GM12872 (cell line): ENCODE measurements at regions not wholly inside any gene's neighbourhood (a gene's known extent, or its start where the extent isn't known, plus 50 kb on each side); places are given as distances from the start of the nearest gene placed in this dataset.

Source experiments
- TF ChIP-seq, protein P1 (sequence below): IDR thresholded peaks from 3 replicates; pipeline ENCODE4 v1.5.1; 2011; ENCODE audit warnings: low read depth, mild to moderate bottlenecking, low read length, moderate library complexity; ENCODE audit not compliant: insufficient read depth

DNA sequence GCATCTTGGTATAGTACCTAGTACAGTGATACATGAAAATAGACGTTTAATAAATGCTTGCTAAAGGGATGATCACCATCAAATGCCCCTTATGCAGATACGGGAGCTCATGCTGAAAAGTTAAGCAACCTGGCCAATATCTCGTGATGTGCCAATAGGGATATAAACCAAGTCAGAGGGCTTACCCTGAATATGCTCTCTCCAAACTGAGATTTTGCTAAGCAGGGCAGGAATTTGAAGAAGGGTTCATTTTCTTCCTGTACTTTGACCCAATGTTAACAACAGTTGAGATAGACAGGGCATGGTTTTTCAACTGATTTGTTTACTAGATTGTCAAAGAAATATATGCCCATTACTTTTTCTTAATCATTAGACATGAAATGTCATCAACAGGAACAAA lies 219.3 kb upstream of the PREP start:
- TF ChIP-seq, protein P1, sequence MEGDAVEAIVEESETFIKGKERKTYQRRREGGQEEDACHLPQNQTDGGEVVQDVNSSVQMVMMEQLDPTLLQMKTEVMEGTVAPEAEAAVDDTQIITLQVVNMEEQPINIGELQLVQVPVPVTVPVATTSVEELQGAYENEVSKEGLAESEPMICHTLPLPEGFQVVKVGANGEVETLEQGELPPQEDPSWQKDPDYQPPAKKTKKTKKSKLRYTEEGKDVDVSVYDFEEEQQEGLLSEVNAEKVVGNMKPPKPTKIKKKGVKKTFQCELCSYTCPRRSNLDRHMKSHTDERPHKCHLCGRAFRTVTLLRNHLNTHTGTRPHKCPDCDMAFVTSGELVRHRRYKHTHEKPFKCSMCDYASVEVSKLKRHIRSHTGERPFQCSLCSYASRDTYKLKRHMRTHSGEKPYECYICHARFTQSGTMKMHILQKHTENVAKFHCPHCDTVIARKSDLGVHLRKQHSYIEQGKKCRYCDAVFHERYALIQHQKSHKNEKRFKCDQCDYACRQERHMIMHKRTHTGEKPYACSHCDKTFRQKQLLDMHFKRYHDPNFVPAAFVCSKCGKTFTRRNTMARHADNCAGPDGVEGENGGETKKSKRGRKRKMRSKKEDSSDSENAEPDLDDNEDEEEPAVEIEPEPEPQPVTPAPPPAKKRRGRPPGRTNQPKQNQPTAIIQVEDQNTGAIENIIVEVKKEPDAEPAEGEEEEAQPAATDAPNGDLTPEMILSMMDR = no peak

DNA sequence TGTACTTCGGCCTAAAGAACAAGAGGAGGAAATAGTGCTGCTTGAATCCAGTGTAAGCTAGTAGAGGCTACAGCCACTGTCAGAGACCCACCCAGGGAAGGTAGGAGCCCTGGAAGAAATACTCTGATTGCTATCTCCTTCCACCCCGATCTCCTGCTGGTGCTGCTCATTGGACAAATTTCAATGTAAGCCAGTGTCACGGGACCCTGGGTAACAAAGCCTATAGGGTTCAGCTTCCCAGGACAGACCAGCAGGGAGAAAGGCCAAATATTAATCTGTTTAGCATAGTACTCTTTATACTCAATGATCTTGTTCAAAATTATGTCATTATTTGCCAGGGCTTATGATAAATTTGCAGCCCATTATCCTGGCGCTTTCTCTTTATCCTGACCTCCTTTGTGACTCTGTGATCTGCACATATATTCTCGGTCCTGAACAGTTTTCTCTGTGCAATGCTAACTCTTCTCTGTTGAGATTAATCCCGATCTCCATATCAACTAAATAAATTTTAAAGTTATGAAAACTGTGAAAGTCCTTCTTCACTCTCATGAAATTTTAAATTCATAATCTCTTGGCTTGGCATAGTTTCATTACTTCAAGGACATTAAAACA lies 218.8 kb upstream of the PREP start:
- TF ChIP-seq, protein P1 = no peak

DNA sequence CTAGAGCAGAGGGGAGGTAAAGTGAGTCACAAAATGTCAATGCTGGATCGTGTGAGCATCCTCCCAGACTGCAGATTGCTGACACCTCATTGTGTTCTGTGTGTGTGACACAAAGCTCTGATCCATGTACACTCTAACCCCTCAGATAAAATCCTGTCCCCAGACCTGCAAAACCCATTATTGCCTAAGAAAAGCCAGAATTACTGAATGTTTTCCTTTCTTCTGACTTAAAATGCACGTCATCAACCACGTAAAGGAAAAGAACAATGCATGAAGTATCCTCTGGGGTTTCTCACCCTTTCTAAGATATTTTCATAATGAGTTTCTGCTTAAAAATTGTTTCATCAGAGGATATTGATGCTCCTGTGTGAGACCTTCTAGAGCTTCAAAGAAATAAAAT lies 218.0 kb upstream of the PREP start:
- TF ChIP-seq, protein P1 = no peak

DNA sequence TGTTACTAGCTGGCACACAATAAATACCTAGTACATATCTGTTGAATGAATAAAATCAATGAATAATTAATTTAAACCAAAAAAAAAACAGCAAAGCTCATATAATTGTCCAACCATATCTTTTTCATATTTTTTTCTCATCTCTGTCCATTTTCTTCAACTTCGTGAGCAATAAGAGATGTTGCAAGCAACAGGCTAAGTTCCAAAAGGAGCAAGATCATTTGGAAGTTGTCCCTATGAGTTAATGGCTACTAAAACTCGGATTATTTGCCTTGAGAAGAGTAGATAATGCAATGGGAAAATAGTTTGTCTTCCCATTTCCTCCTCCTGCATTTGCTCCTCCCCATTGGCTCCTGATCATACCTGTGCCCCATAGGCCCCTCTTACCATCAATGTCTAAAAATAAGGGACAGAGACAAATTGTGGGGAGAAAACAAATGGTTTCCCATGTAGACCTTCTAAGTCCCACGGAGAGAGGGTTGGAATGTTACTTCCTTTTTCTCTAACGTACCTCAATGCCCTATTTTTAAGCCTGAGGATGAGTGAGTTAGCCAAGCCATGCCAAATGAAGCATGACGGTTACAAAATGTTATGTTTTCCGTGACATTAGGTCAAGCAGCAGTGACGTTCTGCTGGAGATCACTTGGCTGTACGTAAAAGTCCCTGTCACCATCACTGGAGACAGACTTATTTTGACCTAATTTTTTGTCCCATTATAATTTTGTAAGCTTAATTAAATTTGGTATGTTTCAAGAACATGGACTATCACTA lies 217.3 kb upstream of the PREP start:
- TF ChIP-seq, protein P1 = no peak

DNA sequence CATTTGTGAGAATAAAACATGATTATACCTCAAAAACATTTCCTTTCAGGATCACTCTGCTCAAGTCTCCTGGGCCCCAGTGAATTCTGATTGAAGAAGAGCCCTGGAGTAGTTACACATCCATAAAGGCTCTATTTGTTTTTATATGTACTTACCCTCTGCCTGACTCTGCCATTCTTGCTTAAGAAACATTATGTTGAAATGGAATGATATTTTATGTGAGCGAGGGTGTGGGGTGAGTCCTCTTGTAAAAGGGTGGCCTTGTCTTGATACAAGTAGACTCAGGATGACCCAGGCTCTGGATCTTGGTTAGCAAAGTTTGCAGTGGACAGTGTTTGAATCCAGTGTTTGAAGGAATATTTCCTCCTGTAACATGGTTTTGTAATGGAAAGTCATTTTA lies 215.4 kb upstream of the PREP start:
- TF ChIP-seq, protein P1 = no peak

DNA sequence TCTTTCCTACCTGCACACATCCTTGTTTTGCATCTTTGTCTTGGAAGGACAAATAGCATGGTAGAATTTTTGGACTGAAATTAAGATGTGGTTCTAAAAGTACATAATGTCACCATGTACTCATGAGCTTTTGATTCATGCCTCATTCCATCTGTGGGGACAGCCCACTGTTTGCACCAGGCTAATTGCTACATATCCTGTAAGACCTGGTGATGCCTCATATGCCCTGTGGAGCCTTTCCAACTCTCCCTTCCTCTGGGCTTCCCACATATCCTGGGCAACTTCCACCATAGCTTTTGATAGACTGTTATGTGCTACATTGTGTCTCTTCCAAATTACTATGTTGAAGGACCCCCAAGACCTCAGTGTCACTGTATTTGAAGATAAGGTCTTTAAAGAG lies 213.6 kb upstream of the PREP start:
- TF ChIP-seq, protein P1 = no peak

DNA sequence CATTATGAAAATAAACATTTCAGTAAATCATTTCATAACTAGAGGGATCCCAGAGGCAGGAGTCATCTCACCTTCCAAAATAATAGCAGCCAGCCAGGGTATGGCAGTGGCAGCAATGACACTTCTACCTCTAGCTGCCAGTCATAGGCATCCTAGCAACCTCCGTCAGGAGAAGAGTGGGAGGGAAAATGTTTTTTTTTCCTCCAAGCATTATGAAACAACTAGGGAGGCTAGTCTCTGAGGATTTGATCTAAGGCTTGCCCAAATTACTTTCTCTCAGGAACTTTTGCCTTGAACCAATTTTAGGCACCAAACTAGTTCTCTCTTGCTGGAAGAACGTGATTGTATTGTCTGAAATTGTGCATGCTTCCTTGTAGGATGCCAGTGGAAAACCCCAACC lies 208.7 kb upstream of the PREP start:
- TF ChIP-seq, protein P1 = no peak
